ENCODE measurements at regions not wholly inside any gene's neighbourhood (a gene's known extent, or its start where the extent isn't known, plus 50 kb on each side); places are given as distances from the start of the nearest gene placed in this dataset.

DNA sequence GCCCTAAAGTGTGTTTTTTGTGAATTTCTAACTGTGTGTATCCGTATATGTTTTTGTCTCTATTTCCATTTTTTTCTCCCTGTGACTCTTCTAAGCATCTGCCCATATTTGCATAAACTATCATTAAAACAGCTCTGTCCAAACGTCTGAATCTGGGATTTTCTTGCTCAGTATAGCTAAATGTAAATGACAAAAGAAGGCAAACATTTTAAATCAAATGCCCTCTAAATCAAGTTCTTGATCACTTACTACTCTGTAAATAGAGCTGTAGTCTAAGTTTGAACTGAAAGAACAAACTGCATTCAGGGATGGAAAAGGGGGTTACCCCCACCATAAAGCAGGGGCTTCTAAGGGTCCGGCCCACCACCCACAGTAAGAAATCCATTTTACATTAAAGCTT lies 432.0 kb upstream of the FAM241A start:
- no peak for DNase-seq (ENCODE audit: low spot score)

DNA sequence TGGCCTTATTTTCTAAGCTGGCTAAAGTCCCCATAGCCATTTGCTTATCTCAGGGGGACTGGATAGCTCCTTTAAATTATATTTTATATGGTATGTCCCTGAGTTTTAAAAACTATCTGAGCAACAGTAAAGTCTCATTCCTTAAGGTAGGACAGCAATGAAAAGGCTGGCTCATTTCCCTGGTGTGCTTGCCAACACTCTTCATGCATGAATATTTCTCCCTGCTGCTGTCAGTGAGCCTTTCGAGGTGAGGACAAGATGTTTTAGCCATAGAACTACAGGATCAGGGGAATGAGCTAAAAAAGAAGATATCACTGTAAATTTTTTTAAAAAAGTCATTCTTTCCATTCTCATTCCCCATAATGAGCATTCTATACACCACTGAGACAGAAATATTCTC lies 427.3 kb upstream of the FAM241A start:
- DNase-seq (ENCODE audit: low spot score) = no peak

DNA sequence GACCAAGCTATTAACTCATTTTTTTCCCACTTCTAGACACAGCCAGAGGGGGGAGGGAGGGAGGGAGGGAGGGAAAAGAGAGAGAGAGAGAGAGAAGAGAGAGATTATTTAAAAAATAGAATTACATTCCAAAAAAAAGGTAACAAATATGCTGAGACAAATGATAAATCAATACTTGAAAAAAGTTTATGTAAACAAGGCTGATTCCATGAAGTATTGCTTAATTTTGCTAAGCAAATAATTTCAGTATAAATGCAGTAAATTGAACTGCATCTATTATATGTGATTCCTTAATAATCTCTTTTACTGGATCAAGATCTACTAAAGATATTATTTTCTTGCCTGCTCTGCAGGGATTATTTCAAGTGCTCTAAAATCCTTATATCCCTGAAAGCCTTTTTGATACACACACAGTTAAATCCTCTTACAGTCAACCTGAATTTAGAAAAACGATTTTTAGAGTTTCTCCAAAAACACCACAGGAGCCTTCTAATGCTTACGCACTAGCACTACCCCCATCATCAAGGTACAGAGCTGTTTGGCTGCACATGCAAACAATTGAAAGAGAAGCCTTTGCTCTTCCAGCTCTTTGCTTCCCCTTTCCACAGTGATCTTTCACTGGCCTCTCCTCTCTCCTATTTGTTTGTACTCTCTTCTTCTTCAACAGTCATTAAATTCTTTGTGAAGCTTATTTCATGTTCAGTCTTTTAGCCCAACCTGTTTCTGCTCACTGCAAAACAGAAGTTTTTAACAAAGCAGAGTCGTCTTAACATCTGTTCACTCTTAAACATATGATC lies 426.3 kb upstream of the FAM241A start:
- no peak for DNase-seq (ENCODE audit: low spot score)

DNA sequence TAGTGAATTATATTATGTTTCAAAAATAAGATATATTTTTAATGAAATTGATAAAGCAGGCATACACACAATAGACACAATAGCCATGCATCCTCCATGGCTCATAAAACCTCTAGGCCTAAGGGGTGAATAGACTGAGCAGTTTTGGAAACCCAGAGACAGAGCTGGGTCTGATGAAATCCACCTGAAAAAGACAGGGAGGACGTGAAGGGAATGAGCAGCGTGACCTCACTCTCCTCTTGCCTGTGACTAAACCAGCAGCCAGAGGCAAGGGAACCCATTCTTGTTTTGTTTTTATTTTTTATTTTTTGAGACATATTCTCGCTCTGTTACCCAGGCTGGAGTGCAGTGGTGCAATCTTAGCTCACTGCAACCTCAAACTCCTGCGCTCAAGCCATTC lies 424.4 kb upstream of the FAM241A start:
- DNase-seq (ENCODE audit: low spot score) = no peak

DNA sequence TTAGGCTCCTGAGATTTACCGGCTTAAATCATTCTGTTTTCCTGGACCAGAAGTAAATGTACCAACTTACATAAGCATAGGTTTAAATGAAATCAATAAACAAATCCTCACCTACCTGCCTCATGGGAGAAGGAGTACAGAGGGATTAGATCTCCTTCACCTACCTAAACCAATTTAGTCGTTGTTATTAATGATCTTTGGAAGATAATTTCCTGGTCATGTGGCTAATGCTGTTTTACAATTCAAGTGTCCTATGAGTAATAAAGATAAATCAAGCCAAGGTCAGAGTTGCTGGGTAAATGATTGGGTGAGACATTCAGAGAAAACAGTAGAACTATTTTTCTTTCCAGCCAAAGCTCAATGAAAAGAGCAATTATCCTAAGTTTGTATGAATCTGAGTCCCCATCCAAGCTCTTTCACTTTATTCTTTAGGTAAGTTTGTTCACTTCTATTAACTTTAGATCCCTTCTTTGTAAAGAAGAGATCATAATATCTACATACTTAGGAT lies 423.0 kb upstream of the FAM241A start:
- no peak for DNase-seq (ENCODE audit: low spot score)

DNA sequence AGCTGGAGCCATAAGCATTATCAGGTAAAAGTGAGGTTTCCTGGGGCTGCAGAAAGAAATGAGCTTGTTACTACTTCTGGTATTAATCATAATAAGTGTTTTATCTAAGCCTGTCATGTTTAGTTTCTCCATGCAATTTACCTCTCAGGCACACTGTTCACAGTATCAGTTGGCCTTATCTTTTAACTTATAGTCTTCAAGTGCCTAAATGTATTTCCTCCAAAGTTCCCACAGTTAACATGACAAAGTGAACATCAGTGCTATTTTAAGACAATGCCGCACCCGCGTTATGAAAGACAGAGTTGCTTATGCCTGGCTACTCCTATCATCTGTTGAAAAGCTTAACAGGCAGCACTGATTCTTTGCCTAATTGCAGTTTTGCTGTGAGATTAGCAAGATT lies 408.7 kb upstream of the FAM241A start:
- DNase-seq (ENCODE audit: low spot score) = no peak

DNA sequence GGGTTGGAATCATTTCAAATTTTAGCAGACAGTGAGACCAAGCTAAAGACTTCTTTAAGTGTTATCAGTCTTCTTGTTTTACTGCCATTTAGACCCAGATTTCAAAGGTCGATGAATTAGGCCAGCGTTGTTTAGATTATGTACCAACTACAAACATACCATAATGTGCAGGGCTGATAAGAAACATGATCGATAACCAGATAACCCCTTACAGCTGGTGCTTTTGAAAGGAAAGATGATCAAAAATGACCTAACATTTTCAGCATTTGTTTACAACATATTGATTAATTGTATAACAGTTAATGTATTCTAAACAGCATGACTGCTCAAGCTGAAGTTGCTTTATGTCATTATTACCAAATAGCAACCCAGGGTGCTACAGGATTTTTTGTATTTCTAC lies 400.4 kb upstream of the FAM241A start:
- no peak for DNase-seq (ENCODE audit: low spot score)

DNA sequence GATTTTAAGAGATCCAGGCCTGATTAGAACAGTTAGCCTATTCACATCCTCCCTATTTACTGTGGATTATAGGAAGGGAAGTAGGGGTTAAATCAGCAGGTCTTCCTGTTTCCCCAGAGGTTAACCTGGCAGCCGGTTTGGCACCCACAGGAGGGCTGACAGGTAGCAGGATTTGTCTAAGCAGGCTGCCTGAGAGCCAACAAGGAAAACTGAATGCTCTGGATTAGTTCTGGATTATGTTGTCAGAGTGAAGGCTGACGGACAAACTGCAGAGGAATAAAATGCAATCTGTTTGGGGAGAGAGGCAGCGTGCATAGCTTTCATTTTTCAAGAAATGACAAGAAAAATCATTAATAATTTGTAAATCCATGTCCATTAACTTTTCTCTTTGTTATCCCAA lies 397.1 kb upstream of the FAM241A start:
- no peak for DNase-seq (ENCODE audit: low spot score)

DNA sequence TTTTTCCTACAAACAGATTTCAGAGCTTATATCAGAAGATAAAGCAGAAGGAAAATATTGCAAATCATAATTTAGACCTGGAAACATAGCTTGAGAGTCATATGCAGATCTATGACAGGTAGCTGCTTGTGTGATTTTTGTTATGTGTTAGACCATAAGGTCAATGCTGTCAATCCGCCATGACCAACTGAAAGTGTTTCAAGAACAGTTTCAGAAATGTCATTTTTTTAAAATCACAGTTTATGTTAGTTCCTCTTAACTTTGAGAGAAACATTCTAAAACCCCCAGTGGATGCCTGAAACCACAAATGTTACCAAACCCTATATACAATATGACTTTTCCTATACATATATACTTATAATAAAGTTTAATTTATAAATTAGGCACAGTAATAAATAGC lies 391.3 kb upstream of the FAM241A start:
- no peak for DNase-seq (ENCODE audit: low spot score)

DNA sequence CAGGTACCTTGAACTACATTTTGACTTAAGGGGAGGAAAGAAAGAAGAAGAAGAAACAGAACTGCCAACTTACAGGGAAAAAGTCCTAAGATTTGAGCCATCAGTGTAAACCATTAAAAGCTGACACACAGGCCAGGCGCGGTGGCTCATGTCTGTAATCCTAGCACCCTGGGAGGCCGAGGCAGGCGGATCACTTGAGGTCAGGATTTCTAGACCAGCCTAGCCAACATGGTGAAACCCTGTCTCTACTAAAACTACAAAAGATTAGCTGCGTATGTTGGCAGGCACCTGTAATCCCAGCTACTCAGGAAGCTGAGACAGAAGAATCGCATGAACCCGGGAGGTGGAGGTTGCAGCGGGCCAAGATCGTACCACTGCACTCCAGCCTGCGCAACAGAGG lies 389.7 kb upstream of the FAM241A start:
- DNase-seq (ENCODE audit: low spot score) = no peak

DNA sequence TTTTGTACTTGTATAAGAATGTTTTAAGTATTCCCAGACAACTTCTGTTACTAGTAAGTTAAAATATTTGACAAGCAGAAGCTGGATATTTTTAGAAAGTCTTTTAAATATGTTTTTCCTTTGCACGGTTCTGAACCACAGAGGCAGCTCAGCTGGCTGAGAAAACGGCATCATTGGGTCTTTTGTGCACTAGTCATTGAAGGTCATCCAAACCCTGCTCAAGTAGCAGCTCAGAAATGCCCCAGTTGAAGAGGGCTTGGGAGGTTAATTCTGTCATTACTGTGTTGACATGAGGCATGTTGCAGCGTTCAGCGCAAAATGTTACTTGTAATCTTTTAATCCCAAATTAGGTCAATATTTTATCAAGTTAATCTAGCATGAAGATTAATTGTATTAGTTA lies 383.7 kb upstream of the FAM241A start:
- DNase-seq (ENCODE audit: low spot score) = no peak

DNA sequence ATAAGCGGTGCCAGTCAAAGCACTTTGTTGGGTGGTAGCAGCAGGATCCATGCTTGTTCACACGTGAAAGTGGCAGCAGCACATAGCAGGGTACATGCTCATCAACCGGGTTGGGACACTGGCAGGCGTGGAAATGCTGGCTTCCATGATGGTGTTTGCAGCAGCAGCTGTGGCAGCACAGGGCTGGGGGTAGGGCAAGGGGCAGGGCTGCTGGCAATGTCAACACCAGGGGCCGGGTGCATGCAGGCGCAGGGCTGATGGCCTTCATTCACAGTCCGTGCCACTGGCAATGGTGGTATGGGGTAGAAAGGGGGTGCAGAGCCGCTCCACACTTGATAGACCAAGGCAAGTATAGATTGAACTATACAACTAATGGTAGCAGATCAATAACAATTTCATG lies 374.7 kb upstream of the FAM241A start:
- no peak for DNase-seq (ENCODE audit: low spot score)

DNA sequence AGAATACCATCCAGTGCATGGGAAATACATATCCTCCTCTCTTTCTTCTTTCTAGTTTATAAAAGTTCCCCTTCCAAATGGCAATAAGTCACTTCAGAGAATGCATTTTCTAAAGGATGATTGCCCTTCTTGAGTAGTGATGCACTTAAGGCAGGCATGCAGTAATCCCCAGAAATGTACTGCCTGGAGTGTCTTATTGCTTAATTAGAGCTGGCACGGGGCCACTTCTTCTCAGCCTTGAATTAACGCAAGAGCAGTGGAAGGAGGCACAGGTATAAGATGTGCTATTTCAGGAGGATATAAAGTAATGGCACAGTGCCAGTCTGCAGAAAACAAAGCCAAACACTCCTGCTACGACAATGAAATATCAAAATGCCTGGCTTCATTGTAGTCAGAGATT lies 371.4 kb upstream of the FAM241A start:
- no peak for DNase-seq (ENCODE audit: low spot score)

DNA sequence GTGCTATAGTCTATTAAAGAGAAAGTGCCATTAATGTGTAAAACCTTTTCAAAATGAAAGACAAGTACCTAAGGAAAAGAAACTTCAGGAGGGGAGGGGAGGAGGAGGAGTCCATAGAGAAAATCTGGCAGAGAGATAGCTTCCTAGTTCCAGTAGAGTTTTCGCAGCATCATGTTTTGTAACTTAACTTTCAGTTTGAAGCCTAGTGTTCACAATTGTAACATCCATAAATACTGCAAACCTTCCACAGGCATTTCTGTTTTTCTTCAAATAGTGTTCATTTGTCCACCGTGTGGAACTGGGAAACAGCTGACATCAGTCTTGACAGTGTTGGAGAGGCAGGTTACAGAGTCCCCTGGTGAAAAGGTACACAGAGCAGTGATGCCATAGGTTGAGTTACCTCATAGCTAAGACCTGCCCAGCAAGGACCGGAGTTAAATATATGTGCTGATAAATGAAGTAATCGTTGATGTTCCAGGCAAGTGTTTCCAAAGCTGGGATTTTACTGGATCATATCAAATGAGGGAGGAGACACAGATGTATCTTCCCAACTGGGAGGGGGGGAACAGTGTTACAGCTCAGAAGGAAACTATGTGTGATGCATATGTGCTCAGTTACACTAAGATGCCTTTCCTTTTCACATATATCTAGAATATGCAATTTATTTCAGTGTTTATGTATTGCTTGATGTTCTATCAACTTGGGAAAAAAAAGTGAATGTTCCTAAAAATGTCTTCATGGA lies 369.5 kb upstream of the FAM241A start:
- no peak for DNase-seq (ENCODE audit: low spot score)

DNA sequence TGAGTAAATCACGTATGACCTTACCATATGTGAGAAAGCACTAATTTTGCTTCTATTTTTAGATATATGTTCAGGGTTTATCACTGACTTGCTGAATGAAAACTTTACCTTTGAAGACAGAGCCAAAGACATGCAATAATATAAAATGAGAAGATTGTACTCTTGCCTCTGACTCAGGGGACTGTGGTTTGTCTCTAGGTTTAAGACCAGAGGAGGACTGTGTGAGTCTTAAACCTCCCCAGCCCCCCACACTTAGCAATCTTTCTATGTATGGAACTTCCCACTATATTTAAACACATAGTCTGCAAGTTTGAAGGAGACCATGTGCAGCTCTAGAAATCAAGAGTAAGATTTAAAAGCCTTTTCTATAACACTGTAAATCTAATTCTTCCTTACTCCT lies 368.7 kb upstream of the FAM241A start:
- DNase-seq (ENCODE audit: low spot score) = no peak

DNA sequence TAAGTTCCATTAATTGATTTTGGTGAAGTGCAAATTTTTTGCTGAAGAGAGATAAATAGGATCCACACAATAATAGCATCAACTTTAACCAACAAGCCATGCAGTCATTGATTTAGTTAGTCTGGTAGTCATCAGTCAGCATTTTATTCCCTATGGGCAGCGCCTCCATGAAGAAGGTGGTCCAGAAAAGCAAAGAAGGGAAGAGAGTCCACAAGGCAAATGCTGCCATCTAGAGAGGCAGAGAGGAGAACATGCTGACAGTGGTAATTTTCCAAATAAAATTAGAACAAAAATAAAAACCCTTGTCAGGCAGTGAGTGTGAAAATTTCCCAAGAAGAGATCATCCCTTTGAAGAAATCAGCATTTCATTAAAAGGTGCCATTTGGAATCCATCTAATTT lies 366.7 kb upstream of the FAM241A start:
- no peak for DNase-seq (ENCODE audit: low spot score)

DNA sequence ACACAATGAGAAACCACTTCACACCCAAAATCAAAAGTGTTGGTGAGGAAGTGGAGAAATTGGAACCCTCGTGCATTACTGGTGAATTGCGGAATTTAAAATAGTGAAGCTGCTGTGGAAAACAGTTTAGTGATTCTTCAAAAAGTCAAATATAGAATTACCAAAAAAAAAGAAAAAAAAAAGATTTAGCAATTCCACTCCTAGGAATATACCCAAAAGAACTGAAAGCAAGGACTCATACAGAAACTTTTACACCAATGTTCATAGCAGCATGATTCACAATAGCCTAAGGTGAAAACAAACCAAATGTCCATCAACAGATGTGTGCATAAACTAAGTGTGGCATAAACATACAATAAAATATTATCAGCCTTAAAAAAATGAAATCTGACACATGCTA lies 364.3 kb upstream of the FAM241A start:
- DNase-seq (ENCODE audit: low spot score) = no peak

DNA sequence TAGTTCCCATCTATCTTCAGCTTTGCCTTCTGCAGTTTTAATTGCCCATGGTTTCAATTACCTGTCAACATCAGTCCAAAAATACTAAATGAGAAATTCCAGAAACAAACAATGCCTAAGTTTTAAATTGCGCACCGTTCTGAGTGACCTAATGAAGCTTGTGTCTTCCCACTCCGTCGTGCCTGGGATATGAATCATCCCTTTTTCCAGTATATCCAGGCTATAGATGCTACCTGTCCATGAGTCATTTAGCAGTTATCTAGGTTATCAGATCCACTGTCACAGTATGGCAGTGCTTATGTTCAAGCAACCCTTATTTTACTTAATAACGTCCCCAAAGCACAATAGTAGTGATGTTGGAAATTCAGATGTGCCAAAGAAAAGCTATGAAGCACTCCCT lies 363.6 kb upstream of the FAM241A start:
- DNase-seq (ENCODE audit: low spot score) = no peak

DNA sequence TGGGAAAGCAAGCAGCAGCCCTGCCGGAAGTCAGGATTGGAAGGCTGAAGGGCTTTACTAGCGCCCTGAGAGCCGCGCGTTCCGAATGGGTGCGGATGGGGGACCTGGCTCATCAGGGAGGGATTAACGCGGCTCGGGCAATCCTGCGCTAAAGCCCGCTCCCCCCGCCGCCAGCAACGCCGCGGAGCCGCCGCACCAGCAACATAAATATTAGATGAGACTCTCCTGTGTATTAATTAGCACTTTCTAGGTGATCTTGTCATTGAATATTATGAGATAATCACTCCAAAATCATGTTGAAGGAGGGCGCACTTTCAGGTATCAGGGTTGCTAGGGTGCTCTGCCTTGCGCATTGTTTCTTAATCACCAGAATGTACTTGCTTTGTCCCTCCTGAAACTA lies 357.2 kb upstream of the FAM241A start:
- no peak for DNase-seq (ENCODE audit: low spot score)

DNA sequence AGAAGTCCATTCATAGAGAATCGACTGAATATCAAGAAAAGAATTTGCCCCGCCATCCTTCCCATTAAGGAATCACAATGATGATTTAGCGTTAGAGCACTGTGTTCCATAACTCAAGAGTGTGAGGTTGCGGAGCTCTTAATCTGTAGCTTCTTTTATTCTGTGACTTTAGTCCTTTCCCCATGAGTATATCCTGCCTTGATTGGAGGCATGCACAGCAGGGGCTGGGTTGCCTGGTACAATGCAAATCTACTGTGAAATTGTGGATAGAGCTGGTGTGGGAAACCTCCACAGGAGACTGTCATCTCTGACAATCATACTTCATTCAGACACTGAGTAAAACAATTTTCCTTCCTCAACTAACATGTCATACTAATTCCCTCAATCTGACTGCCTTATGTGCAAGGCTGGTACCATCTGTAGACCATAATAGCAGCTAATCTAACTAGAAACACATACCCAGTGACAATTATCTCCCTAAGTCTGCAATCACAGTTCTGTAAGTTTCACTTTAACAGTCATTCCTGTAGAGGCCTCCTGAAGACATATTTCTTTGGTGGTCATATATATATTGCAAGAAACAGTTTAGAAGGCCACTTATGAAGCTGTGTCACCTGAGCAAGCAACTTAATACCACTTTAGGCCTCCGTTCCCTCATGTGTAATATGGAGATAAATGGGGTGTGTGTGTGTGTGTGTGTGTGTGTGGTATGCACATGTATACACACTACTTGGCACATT lies 355.2 kb upstream of the FAM241A start:
- no peak for DNase-seq (ENCODE audit: low spot score)

DNA sequence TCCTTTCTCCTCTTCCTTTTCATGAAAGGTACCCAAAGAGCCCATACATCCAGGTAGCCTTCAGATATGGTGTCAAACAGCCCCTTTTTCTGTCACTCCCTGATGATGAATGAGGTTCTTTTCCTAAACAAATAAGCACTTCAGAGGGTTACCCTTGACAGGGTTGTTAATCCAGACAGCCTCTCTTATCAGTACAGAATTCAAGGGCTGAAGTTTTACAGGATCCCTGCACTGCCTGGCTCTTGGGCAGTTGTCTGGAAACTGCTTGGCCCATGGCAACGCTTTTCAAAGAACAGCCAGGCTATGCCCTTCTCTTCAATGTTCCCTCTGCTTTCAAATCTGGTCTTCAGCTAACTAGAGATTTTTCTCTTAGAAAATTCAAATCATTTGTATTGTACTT lies 352.6 kb upstream of the FAM241A start:
- no peak for DNase-seq (ENCODE audit: low spot score)

DNA sequence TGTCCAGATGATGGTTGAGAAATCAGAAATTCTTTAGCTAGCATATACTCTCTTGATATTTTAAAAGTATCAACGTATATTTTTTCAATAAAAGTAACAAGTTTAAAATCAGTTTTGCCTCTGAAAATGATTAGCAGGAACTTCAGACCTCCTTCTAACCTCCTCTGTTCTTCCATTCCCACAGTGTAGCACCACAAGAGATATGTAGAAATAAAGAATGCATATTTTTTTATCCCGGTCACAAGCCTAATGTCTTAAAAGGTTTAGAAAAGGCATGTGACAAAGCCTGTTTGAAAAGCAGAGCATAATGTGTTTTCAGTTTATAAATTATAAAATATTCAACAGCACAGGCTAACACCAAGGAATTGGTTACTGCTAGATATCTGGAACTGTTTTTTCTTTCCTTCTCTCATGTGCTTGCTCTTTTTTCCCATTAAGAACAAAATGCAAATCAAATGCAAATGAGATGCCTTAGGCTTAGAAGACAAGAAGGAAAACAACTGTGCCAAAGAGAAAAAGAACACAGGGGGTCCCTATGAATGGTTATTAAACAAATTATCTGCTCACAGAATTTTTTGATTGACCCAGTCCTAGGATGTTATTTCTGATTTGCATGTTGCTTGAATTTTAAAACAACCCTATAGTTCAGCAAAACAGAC lies 351.7 kb upstream of the FAM241A start:
- no peak for DNase-seq (ENCODE audit: low spot score)

Measured in CD4-positive, alpha-beta T cell treated with Interleukin-2 at 100 ng/mL for 4 hours (primary cell).